Endothelial cell of umbilical vein (primary cell): ENCODE measurements at regions not wholly inside any gene's neighbourhood (a gene's known extent, or its start where the extent isn't known, plus 50 kb on each side); places are given as distances from the start of the nearest gene placed in this dataset.

Experiments used
- BruUV-seq: library from RNA; stranded (reverse); fragments of 400-500 nt; replicated peaks from 2 replicates; lab custom pipeline; 2021; lab: Mats Ljungman, UMichigan
- CTCF ChIA-PET: fragments of 300-600, 350-600 bp; sonication (Branson Sonifier 250); formaldehyde crosslinking; loops from one replicate; lab custom pipeline; 2021; ENCODE audit warnings: antibody characterized with exemption, inconsistent platforms; lab: Charles Lee
- POLR2A ChIA-PET: fragments of 300-600, 350-600 bp; sonication (Branson Sonifier 250); formaldehyde crosslinking; loops from one replicate; lab custom pipeline; 2021; ENCODE audit warnings: antibody characterized with exemption, inconsistent platforms; lab: Charles Lee
- DNase-seq: peaks from one replicate; pipeline ENCODE4 v3.0.0-alpha.2; 2011; ENCODE audit warnings: low read depth, low spot score
- FAIRE-seq: peaks from 2 replicates; lab custom pipeline; 2011; peaks lifted over from hg19 to GRCh38; lab: Jason Lieb, UNC
- H2AFZ ChIP-seq: 2 replicates; pipeline ENCODE4 v1.6.0; 2012; ENCODE audit warnings: low read depth, low read length, control low read depth, inconsistent platforms
- H3K27ac ChIP-seq: 2 replicates; pipeline ENCODE4 v1.5.1; 2011; ENCODE audit warnings: low read depth, mild to moderate bottlenecking, control low read depth, low read length, moderate library complexity; ENCODE audit not compliant: insufficient read depth
- H3K27me3 ChIP-seq, 2 experiments: 2 replicates each; pipeline versions ENCODE4 v1.6.0 to v1.6.1; 2011; ENCODE audit warnings: low read length in 2 of 2, mixed read lengths in 1 of 2; ENCODE audit not compliant: control insufficient read depth in 2 of 2, insufficient read depth in 2 of 2
- H3K36me3 ChIP-seq, 2 experiments: 2 replicates in 1 of 2; 3 replicates in 1 of 2; pipeline ENCODE4 v1.5.1; 2011; ENCODE audit warnings: low read length in 2 of 2, mild to moderate bottlenecking in 1 of 2, moderate library complexity in 1 of 2; ENCODE audit not compliant: control insufficient read depth in 2 of 2, insufficient read depth in 2 of 2; ENCODE audit errors: extremely low read depth in 1 of 2
- H3K4me1 ChIP-seq: 3 replicates; pipeline ENCODE4 v1.5.1; 2011; ENCODE audit warnings: mild to moderate bottlenecking, low read length; ENCODE audit not compliant: control insufficient read depth, insufficient read depth; ENCODE audit errors: extremely low read depth
- H3K4me2 ChIP-seq: 2 replicates; pipeline ENCODE4 v1.6.1; 2011; ENCODE audit warnings: low read length, control low read depth, mixed read lengths; ENCODE audit not compliant: insufficient read depth
- H3K4me3 ChIP-seq, 3 experiments: fragments of 200-600 bp in 1 of 3; sonication (generic), shearing (Covaris generic) in 1 of 3; replicated peaks in 1 of 3; 2 replicates each; pipeline ENCODE4 v1.5.1; 2011 to 2016; ENCODE audit warnings: control low read depth in 3 of 3, low read length in 3 of 3, mild to moderate bottlenecking in 2 of 3, inconsistent platforms in 1 of 3, low read depth in 1 of 3, moderate library complexity in 1 of 3; ENCODE audit not compliant: insufficient read depth in 1 of 3
- H3K79me2 ChIP-seq: 2 replicates; pipeline ENCODE4 v1.6.0; 2012; ENCODE audit warnings: low read length, inconsistent platforms; ENCODE audit not compliant: control insufficient read depth, insufficient read depth
- H3K9ac ChIP-seq: replicated peaks from 2 replicates; pipeline ENCODE3; 2011; ENCODE audit warnings: low read length, control low read depth; ENCODE audit not compliant: insufficient read depth; ENCODE audit errors: extremely low read depth
- H3K9me1 ChIP-seq: replicated peaks from 3 replicates; pipeline ENCODE4 v1.6.0; 2011; ENCODE audit warnings: mild to moderate bottlenecking, low read length; ENCODE audit not compliant: control insufficient read depth, insufficient read depth; ENCODE audit errors: extremely low read depth
- H3K9me3 ChIP-seq: replicated peaks from 2 replicates; pipeline ENCODE4 v1.5.1; 2012; ENCODE audit warnings: low read length, inconsistent platforms; ENCODE audit not compliant: control insufficient read depth, insufficient read depth
- H4K20me1 ChIP-seq: replicated peaks from 2 replicates; pipeline ENCODE3; 2011; ENCODE audit warnings: mild to moderate bottlenecking, low read length; ENCODE audit not compliant: control insufficient read depth, insufficient read depth; ENCODE audit errors: extremely low read depth
- EZH2 ChIP-seq: IDR thresholded peaks from 2 replicates; pipeline ENCODE4 v1.6.1; 2012; ENCODE audit warnings: borderline replicate concordance, low read depth, mild to moderate bottlenecking, moderate library complexity, low read length, inconsistent platforms; ENCODE audit not compliant: severe bottlenecking
- FOS ChIP-seq: IDR thresholded peaks from 2 replicates; pipeline ENCODE4 v1.6.1; 2011; ENCODE audit warnings: mild to moderate bottlenecking, low read length, moderate library complexity, borderline replicate concordance; ENCODE audit not compliant: insufficient read depth
- GATA2 ChIP-seq: IDR thresholded peaks from 2 replicates; pipeline ENCODE4 v1.7.0; 2011; ENCODE audit warnings: low read depth, mild to moderate bottlenecking, moderate library complexity, mixed read lengths, low read length; ENCODE audit not compliant: insufficient read length, insufficient read depth
- JUN ChIP-seq: IDR thresholded peaks from 2 replicates; pipeline ENCODE4 v1.6.1; 2011; ENCODE audit warnings: borderline replicate concordance, low read depth; ENCODE audit not compliant: insufficient read length, insufficient read depth
- MYC ChIP-seq: IDR thresholded peaks from one replicate; pipeline ENCODE4 v1.6.1; 2011; ENCODE audit warnings: mild to moderate bottlenecking, low read depth, low read length
- POLR2A ChIP-seq: IDR thresholded peaks from 2 replicates; pipeline ENCODE4 v1.6.1; 2012; ENCODE audit warnings: low read depth, mild to moderate bottlenecking, control low read depth, low read length
- POLR2AphosphoS5 ChIP-seq: IDR thresholded peaks from 2 replicates; pipeline ENCODE4 v1.6.1; 2012; ENCODE audit warnings: low read depth, mild to moderate bottlenecking, control low read depth, low read length, moderate library complexity; ENCODE audit not compliant: insufficient read depth
- dilution Hi-C: fragments of 300-500 bp; cut with MboI; formaldehyde crosslinking; loops from one replicate; pipeline ENCODE4 v1.15.0; 2019; ENCODE audit warnings: low sequenced_read_pairs; ENCODE audit not compliant: extremely low pct_ligation_motif_present
- intact Hi-C: fragments of 100-400 bp; cut with micrococcal nuclease; formaldehyde crosslinking; loops from one replicate; pipeline ENCODE4 v1.10.0; 2022
- TF ChIP-seq, protein P1 (sequence below), 2 donors: IDR thresholded peaks; 1 replicate in 1 of 2; 2 replicates in 1 of 2; pipeline ENCODE4 v1.5.1; 2011; ENCODE audit warnings: low read length in 2 of 2, mild to moderate bottlenecking in 2 of 2, moderate library complexity in 2 of 2, control low read depth in 1 of 2, inconsistent platforms in 1 of 2, low read depth in 1 of 2; ENCODE audit not compliant: insufficient read depth in 1 of 2; ENCODE audit errors: extremely low read depth in 1 of 2
- TF ChIP-seq, protein P2 (sequence below): IDR thresholded peaks from 2 replicates; pipeline ENCODE4 v1.6.1; 2011; ENCODE audit not compliant: insufficient read depth, insufficient read length

DNA sequence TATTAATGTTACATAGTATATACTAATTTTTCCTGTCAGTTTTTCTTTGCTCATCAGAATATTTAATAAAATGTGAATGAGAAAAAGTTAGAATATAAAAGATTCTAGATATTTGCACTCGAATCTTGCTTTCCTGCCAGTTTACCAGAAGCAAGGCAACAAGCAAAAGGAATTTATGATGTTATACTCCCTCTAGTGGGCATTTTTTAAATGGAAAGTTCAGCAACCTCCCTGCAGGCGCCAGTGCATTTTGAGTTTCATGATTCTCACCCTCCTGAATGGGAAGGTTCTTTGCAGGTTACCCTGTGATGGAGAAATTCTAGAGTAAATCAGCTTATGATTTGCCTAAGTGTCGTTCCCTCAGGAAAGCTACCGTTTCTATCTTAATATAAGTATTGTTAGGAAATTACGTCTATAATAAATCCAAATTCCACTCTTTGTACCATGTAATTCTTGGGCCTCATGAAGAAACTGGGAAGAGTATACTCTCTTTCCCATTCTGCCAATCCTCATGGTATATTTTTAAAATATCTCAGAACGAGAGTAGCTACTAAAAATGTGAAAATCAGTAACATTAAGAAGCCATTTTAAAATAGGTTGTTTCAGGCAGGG, 350.0 kb downstream of the CRPPA start:
- CTCF ChIA-PET: interaction anchor here (1.7 kb wide), 2 partner anchors 350 to 744 kb away, joined by 4 to 7 read pairs; no protein-coding TSS in a partner anchor
- FAIRE-seq: peak; percentile 63

DNA sequence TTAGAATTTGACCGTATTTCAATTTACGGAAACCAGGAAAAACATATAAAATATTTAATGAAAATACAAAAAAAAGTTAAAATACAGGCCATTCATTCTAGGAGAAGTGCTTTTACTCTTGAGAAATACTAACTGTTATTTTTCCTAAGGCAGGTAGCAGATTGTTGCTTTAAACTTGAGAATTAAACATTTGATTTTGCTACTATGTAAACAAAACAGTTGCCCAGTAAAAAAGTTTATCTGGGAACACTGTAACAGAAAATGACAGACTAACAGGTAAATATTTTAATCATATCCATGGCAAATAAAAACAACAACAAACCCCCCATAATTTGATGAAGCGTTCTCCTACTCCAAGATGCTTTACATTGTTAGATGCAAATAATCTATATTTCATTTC, 350.5 kb downstream of the CRPPA start:
- CTCF ChIA-PET: interaction anchor here (0.9 to 1.7 kb wide), 6 partner anchors 180 to 1055 kb away, joined by 3 to 7 read pairs (median 4); no protein-coding TSS in a partner anchor
- Histone ChIP-seq H3K27ac (no peak overlapping the region), H3K9ac (no peak overlapping the region), H3K4me2 (no peak overlapping the region), H3K9me3 (no peaks in the 10 kb centered on the region), H3K27me3 (no peaks in the 10 kb centered on the region), H3K36me3 (no peaks in the 10 kb centered on the region), H2AFZ (no peak overlapping the region), H4K20me1 (no peaks in the 10 kb centered on the region), H3K79me2 (no peaks in the 10 kb centered on the region), H3K4me1 (peaks cover 13% of the 10 kb centered on the region), H3K9me1 (no peaks in the 10 kb centered on the region), H3K4me3 (no peak overlapping the region)
- TF ChIP-seq GATA2 (no peak), EZH2 (no peak), FOS (no peak), MYC (no peak), POLR2A (no peak), JUN (no peak), POLR2AphosphoS5 (no peak)
- TF ChIP-seq, protein P1, sequence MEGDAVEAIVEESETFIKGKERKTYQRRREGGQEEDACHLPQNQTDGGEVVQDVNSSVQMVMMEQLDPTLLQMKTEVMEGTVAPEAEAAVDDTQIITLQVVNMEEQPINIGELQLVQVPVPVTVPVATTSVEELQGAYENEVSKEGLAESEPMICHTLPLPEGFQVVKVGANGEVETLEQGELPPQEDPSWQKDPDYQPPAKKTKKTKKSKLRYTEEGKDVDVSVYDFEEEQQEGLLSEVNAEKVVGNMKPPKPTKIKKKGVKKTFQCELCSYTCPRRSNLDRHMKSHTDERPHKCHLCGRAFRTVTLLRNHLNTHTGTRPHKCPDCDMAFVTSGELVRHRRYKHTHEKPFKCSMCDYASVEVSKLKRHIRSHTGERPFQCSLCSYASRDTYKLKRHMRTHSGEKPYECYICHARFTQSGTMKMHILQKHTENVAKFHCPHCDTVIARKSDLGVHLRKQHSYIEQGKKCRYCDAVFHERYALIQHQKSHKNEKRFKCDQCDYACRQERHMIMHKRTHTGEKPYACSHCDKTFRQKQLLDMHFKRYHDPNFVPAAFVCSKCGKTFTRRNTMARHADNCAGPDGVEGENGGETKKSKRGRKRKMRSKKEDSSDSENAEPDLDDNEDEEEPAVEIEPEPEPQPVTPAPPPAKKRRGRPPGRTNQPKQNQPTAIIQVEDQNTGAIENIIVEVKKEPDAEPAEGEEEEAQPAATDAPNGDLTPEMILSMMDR (IDR thresholded peaks at IDR 0.05; ENCODE audit: extremely low read depth in 1 of 2, insufficient read depth in 1 of 2, low read depth in 1 of 2, low read length in 2 of 2): no peak
- TF ChIP-seq, protein P2, sequence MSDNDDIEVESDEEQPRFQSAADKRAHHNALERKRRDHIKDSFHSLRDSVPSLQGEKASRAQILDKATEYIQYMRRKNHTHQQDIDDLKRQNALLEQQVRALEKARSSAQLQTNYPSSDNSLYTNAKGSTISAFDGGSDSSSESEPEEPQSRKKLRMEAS: no peak
- POLR2A ChIA-PET: interaction anchor here (0.7 kb wide), 1 partner anchor 107 kb away, joined by 3 read pairs; no protein-coding TSS in a partner anchor
- DNase-seq: no peak
- no peak for FAIRE-seq
- intact Hi-C loops (loop anchor here (1.0 to 5.0 kb wide), 9 partner anchors 350 to 1354 kb away; no protein-coding TSS in a partner anchor), dilution Hi-C loops (no loop called here)
- BruUV-seq: no TSS peak

More for the DNA sequence above, 350.0 kb downstream of the CRPPA start:
- intact Hi-C loops (loop anchor here (1.0 to 5.0 kb wide), 9 partner anchors 351 to 1354 kb away; no protein-coding TSS in a partner anchor), dilution Hi-C loops (no loop called here)
- TF ChIP-seq, protein P1 (IDR thresholded peaks at IDR 0.05; ENCODE audit: extremely low read depth in 1 of 2, insufficient read depth in 1 of 2, low read depth in 1 of 2, low read length in 2 of 2): peak; percentile 41 to 57
- no peak for TF ChIP-seq FOS
- H3K36me3 ChIP-seq: no peaks in the 10 kb centered on the region
- H2AFZ ChIP-seq: no peak overlapping the region
- no peak overlapping the region for H3K4me2 ChIP-seq
- no peaks in the 10 kb centered on the region for H3K27me3 ChIP-seq
- peak; percentile 70 for DNase-seq
- H4K20me1 ChIP-seq: no peaks in the 10 kb centered on the region
- H3K79me2 ChIP-seq: no peaks in the 10 kb centered on the region
- H3K9ac ChIP-seq: no peak overlapping the region
- no peaks in the 10 kb centered on the region for H3K9me1 ChIP-seq
- POLR2A ChIA-PET: no interaction called here
- no peak overlapping the region for H3K27ac ChIP-seq
- H3K4me1 ChIP-seq: peaks cover 12% of the 10 kb centered on the region
- BruUV-seq: no TSS peak
- H3K9me3 ChIP-seq: no peaks in the 10 kb centered on the region
- H3K4me3 ChIP-seq: no peak overlapping the region
